Smooth muscle cell of the brain vasculature (primary cell): ENCODE measurements at regions not wholly inside any gene's neighbourhood (a gene's known extent, or its start where the extent isn't known, plus 50 kb on each side); places are given as distances from the start of the nearest gene placed in this dataset.
"Not testable (repeated sequence)": the region's sequence is repeated elsewhere in the genome, so short reads cannot be mapped to it uniquely, and the experiment has no call there.

Source experiments
- DNase-seq: peaks from one replicate; pipeline ENCODE4 v3.0.0-alpha.2; 2012; ENCODE audit warnings: low read depth, low spot score

DNA sequence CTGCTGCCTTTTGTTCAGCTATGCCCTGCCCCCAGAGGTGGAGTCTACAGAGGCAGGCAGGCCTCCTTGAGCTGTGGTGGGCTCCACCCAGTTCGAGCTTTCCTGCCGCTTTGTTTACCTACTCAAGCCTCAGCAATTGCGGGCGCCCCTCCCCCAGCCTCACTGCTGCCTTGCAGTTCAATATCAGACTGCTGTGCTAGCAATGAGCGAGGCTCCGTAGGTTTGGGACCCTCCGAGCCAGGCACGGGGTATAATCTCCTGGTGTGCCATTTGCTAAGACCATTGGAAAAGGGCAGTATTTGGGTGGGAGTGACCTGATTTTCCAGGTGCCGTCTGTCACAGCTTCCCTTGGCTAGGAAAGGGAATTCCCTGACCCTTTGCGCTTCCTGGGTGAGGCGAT is 51.9 kb downstream of the DIPK2A start:
- DNase-seq, result not testable (repeated sequence)

DNA sequence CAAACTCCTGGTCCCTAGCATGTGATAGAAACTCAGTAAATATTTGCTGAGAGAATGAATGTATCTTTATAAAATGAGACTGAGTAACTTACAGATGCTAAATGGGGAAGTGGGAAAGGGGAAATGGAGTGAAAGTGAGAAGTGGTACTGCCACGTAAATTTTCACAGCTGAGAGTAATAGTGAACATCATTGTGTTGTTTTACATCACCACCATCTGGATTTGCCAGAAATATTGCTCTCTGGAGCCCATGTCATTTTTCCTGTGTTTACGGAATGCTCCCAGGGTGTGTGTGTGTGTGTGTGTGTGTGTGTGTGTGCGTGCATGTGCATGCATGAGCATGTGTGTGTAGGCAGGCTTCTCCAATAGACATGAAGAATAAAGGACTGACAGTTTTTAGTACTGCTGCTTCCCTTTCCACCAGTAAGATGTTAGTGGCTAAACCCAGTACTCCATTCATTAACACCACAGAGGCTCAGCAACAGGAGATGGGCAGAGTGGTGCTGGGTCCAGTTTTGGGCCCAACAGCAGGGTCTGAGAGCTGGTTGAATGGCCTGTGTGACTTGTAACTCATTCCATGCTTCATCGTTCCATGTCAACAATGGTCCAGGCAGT is 57.3 kb downstream of the DIPK2A start:
- DNase-seq, result no peak

DNA sequence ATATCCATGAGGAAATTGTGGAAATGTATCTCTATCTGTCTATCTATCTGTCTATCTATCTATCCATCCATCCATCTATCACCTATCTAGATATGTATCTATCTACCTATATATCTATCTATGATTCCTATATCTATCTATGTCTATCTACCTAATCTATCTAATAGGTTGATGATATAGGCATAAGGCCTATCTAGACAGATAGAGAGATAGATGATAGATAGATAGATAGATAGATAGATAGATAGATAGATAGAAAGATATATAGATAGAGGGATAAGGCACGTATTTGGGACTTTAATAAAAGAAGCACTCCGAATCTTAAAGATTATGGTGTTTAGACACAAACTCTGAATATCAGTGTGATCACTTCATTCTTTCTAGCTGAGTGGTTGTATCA is 58.1 kb downstream of the DIPK2A start:
- DNase-seq, result no peak

GRCh38 chr3:144031938-144032337 is 60.3 kb downstream of the DIPK2A start:
- no peak for DNase-seq

- no peak for DNase-seq
Measured at GRCh38 chr3:144032531-144033239, 61.1 kb downstream of the DIPK2A start.

- no peak for DNase-seq
Measured at GRCh38 chr3:144033240-144033589, 61.6 kb downstream of the DIPK2A start.

GRCh38 chr3:144033863-144034262 is 62.2 kb downstream of the DIPK2A start:
- DNase-seq, result no peak

- DNase-seq, result no peak
Measured at GRCh38 chr3:144034715-144035290, 63.2 kb downstream of the DIPK2A start.

GRCh38 chr3:144036498-144036897 is 64.9 kb downstream of the DIPK2A start:
- no peak for DNase-seq

GRCh38 chr3:144039661-144040060 is 68.0 kb downstream of the DIPK2A start:
- no peak for DNase-seq

- no peak for DNase-seq
Measured at GRCh38 chr3:144041960-144042556, 70.4 kb downstream of the DIPK2A start.

DNA sequence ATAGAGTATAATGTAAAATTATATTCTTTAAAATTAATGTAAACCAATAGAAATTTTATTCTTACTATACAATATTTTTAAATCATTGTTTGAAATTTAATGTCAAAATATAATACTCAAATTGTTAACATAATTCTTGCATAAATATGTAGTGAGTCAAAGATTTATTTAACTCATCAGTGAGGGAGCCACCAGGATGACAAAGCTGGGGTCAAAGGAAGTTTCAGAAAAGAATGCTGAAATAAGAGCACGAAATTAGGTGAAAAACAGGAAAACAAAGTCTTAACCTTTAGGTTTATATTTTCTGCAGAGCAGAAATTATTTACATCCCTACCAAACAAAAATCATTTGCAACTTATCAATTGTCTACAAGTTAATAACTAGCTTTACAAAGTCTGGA is 74.1 kb downstream of the DIPK2A start:
- no peak for DNase-seq

- no peak for DNase-seq
Measured at GRCh38 chr3:144049374-144049773, 77.8 kb downstream of the DIPK2A start.

- no peak for DNase-seq
Measured at GRCh38 chr3:144051211-144051610, 79.6 kb downstream of the DIPK2A start.

DNA sequence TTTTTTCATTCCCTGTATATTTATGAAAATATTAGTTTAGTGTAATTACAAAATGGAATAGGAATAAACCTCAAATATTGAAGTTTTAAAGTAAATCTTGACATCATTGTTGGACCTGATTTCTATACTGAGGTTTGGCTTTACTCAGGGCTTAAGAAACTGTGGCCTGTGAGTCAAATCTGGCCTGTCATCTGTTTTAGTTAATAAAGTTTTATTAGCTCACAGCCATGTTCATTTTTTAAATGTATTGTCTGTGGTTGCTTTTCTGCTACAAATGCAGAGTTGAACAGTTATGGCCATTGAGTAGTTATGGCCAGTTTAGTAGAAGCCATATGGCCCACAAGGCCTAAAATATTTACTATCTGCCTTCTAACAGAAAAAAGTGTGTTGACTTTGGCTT is 80.7 kb downstream of the DIPK2A start:
- DNase-seq, result no peak

- DNase-seq, result no peak
Measured at GRCh38 chr3:144053121-144053520, 81.5 kb downstream of the DIPK2A start.

- DNase-seq, result no peak
Measured at GRCh38 chr3:144054766-144055165, 83.1 kb downstream of the DIPK2A start.

GRCh38 chr3:144055604-144056003 is 84.0 kb downstream of the DIPK2A start:
- no peak for DNase-seq

- DNase-seq, result no peak
Measured at GRCh38 chr3:144058713-144059112, 87.1 kb downstream of the DIPK2A start.

- no peak for DNase-seq
Measured at GRCh38 chr3:144059481-144059880, 87.9 kb downstream of the DIPK2A start.

DNA sequence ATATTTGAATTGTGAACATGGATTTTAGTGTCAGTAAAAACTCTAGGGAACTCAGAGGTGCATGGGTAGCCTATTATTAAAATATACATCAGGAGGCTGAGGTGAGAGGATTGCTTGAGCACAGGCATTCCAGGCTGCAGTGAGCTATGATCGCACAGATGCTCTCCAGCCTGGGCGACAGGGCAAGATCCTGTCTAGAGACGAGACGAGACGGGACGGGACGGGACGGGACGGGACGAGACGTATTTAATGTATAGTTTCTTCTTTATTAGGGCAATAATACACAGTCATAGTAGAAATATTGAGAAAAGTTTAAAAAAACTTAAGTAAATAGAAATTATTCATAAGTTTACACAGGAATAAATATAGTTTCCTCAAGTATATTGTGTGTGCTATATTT is 89.3 kb downstream of the DIPK2A start:
- no peak for DNase-seq

DNA sequence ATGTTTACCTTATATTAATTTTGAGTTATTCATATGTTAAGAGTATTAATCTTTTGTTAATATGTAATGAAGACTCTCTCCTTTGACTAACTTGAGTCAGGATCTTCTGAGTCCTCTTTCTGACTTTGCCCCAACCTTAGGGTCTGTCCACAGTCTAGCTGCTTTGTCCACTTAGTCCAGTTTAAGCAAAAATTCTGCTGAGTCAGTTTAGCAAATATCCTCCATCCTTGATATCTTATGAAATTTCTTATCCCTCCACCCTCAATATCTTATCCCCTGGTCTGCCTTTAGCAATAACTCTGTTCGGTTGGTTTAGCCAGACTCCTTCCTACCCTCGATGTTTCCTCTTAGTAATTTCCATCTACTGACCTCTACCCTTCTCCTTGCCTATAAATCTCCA is 91.7 kb downstream of the DIPK2A start:
- DNase-seq, result no peak

DNA sequence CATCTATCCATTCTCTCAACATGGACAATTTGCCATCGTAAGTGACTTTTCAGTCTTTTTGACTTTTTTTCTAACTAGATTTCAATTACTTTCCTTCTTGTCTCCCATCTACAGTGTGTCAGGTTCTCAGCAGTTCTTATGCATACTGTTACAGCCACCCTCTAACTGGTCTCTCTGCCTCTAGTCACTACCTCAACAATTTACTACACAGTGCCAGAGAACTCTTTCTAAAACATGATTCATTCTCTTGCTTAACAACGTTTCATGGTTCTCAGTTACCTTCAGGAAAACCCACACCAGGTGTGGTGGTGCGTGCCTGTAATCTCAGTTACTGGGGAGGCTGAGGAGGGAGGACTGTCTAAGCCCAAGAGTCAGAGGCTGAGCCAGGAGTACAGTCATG is 95.4 kb downstream of the DIPK2A start:
- no peak for DNase-seq
